Keratinocyte (primary cell): ENCODE measurements at regions not wholly inside any gene's neighbourhood (a gene's known extent, or its start where the extent isn't known, plus 50 kb on each side); places are given as distances from the start of the nearest gene placed in this dataset.

Experiments used
- DNase-seq: peaks from one replicate; pipeline ENCODE4 v3.0.0-alpha.2; 2011; ENCODE audit warnings: low read depth, missing footprints, low spot score
- FAIRE-seq: peaks from 2 replicates; lab custom pipeline; 2011; peaks lifted over from hg19 to GRCh38; lab: Jason Lieb, UNC
- H2AFZ ChIP-seq: 2 replicates; pipeline ENCODE4 v1.6.0; 2012; ENCODE audit warnings: low read length, control low read depth, inconsistent platforms; ENCODE audit not compliant: control insufficient read depth
- H3K27ac ChIP-seq: 2 replicates; pipeline ENCODE4 v1.5.1; 2011; ENCODE audit warnings: low read length; ENCODE audit not compliant: control insufficient read depth, insufficient read depth
- H3K27me3 ChIP-seq: 3 replicates; pipeline ENCODE4 v1.6.0; 2011; ENCODE audit warnings: low read length; ENCODE audit not compliant: control insufficient read depth, insufficient read depth; ENCODE audit errors: extremely low read depth
- H3K36me3 ChIP-seq, 2 experiments: 2 replicates in 1 of 2; 3 replicates in 1 of 2; pipeline ENCODE4 v1.5.1; 2011; ENCODE audit warnings: low read length in 2 of 2, mild to moderate bottlenecking in 1 of 2; ENCODE audit not compliant: control insufficient read depth in 2 of 2, insufficient read depth in 2 of 2; ENCODE audit errors: extremely low read depth in 1 of 2
- H3K4me1 ChIP-seq: 3 replicates; pipeline ENCODE4 v1.5.1; 2011; ENCODE audit warnings: low read length; ENCODE audit not compliant: control insufficient read depth, insufficient read depth; ENCODE audit errors: extremely low read depth
- H3K4me2 ChIP-seq: 3 replicates; pipeline ENCODE4 v1.6.0; 2011; ENCODE audit warnings: low read depth, low read length; ENCODE audit not compliant: control insufficient read depth, insufficient read depth; ENCODE audit errors: extremely low read depth
- H3K4me3 ChIP-seq, 3 experiments: fragments of 200-600 bp in 1 of 3; sonication (generic) in 1 of 3; 2 replicates in 2 of 3; 3 replicates in 1 of 3; pipeline ENCODE4 v1.5.1; 2011 to 2016; ENCODE audit warnings: low read length in 3 of 3, mild to moderate bottlenecking in 3 of 3, control low read depth in 2 of 3, inconsistent platforms in 1 of 3, low read depth in 1 of 3, mixed read lengths in 1 of 3, mixed run types in 1 of 3, moderate library complexity in 1 of 3; ENCODE audit not compliant: control insufficient read depth in 2 of 3, insufficient read depth in 2 of 3; ENCODE audit errors: extremely low read depth in 1 of 3
- H3K79me2 ChIP-seq: 2 replicates; pipeline ENCODE4 v1.6.0; 2012; ENCODE audit warnings: low read length; ENCODE audit not compliant: control insufficient read depth, insufficient read depth
- H3K9ac ChIP-seq: 3 replicates; pipeline ENCODE4 v1.6.0; 2011; ENCODE audit warnings: low read length; ENCODE audit not compliant: control insufficient read depth, insufficient read depth; ENCODE audit errors: extremely low read depth
- H3K9me1 ChIP-seq: 3 replicates; pipeline ENCODE4 v1.6.0; 2011; ENCODE audit warnings: low read length; ENCODE audit not compliant: control insufficient read depth, insufficient read depth; ENCODE audit errors: extremely low read depth
- H3K9me3 ChIP-seq: 2 replicates; pipeline ENCODE4 v1.5.1; 2012; ENCODE audit warnings: low read depth, low read length; ENCODE audit not compliant: control insufficient read depth
- H4K20me1 ChIP-seq: 3 replicates; pipeline ENCODE4 v1.6.0; 2011; ENCODE audit warnings: low read length; ENCODE audit not compliant: control insufficient read depth, insufficient read depth; ENCODE audit errors: extremely low read depth
- EZH2 ChIP-seq: IDR thresholded peaks from one replicate; pipeline ENCODE4 v1.6.1; 2012; ENCODE audit warnings: inconsistent platforms, mild to moderate bottlenecking, low read length, moderate library complexity
- dilution Hi-C: fragments of 300-500 bp; cut with MboI; formaldehyde crosslinking; loops from one replicate; pipeline ENCODE4 v1.7.0; 2020; ENCODE audit warnings: low sequenced_read_pairs; ENCODE audit not compliant: extremely low pct_ligation_motif_present
- TF ChIP-seq, protein P1 (sequence below), 3 experiments: IDR thresholded peaks in 1 of 3; conservative IDR thresholded peaks in 1 of 3; optimal IDR thresholded peaks in 1 of 3; 2 replicates in 2 of 3; 3 replicates in 1 of 3; pipeline versions ENCODE3 to v1.5.1; 2011; ENCODE audit warnings: low read length in 3 of 3, mild to moderate bottlenecking in 3 of 3, moderate library complexity in 2 of 3, control low read depth in 1 of 3, inconsistent platforms in 1 of 3; ENCODE audit not compliant: insufficient read depth in 2 of 3; ENCODE audit errors: extremely low read depth in 1 of 3

GRCh38 chr20:52542131-52542530 lies 350.6 kb upstream of the ZFP64 start:
- Histone ChIP-seq H3K4me2 (no peak overlapping the region), H3K79me2 (no peaks in the 10 kb centered on the region), H3K4me3 (no peak overlapping the region), H3K9me3 (no peaks in the 10 kb centered on the region), H4K20me1 (no peaks in the 10 kb centered on the region), H3K36me3 (no peaks in the 10 kb centered on the region), H3K27ac (no peak overlapping the region), H2AFZ (no peak overlapping the region), H3K4me1 (no peaks in the 10 kb centered on the region), H3K9ac (no peak overlapping the region), H3K27me3 (no peaks in the 10 kb centered on the region), H3K9me1 (no peaks in the 10 kb centered on the region)
- FAIRE-seq (no peak), DNase-seq (no peak)
- TF ChIP-seq EZH2 = no peak
- TF ChIP-seq, protein P1, sequence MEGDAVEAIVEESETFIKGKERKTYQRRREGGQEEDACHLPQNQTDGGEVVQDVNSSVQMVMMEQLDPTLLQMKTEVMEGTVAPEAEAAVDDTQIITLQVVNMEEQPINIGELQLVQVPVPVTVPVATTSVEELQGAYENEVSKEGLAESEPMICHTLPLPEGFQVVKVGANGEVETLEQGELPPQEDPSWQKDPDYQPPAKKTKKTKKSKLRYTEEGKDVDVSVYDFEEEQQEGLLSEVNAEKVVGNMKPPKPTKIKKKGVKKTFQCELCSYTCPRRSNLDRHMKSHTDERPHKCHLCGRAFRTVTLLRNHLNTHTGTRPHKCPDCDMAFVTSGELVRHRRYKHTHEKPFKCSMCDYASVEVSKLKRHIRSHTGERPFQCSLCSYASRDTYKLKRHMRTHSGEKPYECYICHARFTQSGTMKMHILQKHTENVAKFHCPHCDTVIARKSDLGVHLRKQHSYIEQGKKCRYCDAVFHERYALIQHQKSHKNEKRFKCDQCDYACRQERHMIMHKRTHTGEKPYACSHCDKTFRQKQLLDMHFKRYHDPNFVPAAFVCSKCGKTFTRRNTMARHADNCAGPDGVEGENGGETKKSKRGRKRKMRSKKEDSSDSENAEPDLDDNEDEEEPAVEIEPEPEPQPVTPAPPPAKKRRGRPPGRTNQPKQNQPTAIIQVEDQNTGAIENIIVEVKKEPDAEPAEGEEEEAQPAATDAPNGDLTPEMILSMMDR (optimal IDR thresholded peaks at IDR 0.05 in 1 of 3, IDR thresholded peaks at IDR 0.05 in 1 of 3, conservative IDR thresholded peaks at IDR 0.05 in 1 of 3; ENCODE audit: extremely low read depth in 1 of 3, insufficient read depth in 2 of 3, low read length in 3 of 3) = no peak
- dilution Hi-C loops = no loop called here

DNA sequence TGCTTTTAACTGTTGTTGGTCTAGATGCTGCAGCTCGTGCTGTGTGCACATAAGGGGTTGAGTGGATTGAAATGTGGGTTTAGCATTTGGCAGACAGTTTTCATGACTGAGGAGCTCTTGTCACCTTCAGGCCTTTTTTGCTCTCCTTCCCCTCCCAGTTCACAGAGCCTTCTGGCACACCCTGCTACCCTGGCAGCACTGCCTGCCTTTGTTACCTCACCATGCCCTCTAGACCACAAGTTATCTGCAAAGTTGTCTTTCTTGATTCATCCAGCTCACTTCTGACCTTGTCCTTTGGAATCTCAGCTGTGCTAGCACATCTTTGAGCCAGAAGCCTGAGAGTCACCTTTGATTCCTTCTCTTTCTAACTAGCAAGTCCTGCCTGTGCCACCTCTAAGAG lies 348.9 kb upstream of the ZFP64 start:
- dilution Hi-C loops = no loop called here
- no peaks in the 10 kb centered on the region for H3K27me3 ChIP-seq
- no peaks in the 10 kb centered on the region for H3K36me3 ChIP-seq
- no peak for DNase-seq
- H4K20me1 ChIP-seq = no peaks in the 10 kb centered on the region
- TF ChIP-seq, protein P1 (optimal IDR thresholded peaks at IDR 0.05 in 1 of 3, IDR thresholded peaks at IDR 0.05 in 1 of 3, conservative IDR thresholded peaks at IDR 0.05 in 1 of 3; ENCODE audit: extremely low read depth in 1 of 3, insufficient read depth in 2 of 3, low read length in 3 of 3) = no peak
- TF ChIP-seq EZH2 = no peak
- no peak for FAIRE-seq
- H3K27ac ChIP-seq = no peak overlapping the region
- H3K79me2 ChIP-seq = no peaks in the 10 kb centered on the region
- no peak overlapping the region for H3K9ac ChIP-seq
- H3K9me1 ChIP-seq = no peaks in the 10 kb centered on the region
- no peaks in the 10 kb centered on the region for H3K9me3 ChIP-seq
- H3K4me1 ChIP-seq = no peaks in the 10 kb centered on the region
- no peak overlapping the region for H3K4me3 ChIP-seq
- H3K4me2 ChIP-seq = no peak overlapping the region
- H2AFZ ChIP-seq = no peak overlapping the region
